HEK293 (cell line): ENCODE measurements at regions not wholly inside any gene's neighbourhood (a gene's known extent, or its start where the extent isn't known, plus 50 kb on each side); places are given as distances from the start of the nearest gene placed in this dataset.

Experiments
- CTCF ChIA-PET: fragments of 350-600 bp; formaldehyde crosslinking; extraction: SDS; loops from one replicate; lab custom pipeline; 2021; ENCODE audit warnings: antibody characterized with exemption; lab: Yijun Ruan, JAX
- POLR2A ChIA-PET: fragments of 300-600 bp; formaldehyde crosslinking; extraction: SDS; loops from one replicate; lab custom pipeline; 2020; ENCODE audit warnings: antibody characterized with exemption, inconsistent platforms; lab: Yijun Ruan, JAX
- H3K27ac ChIP-seq: fragments of 200-500 bp; sonication (Bioruptor generic); 2 replicates; pipeline ENCODE4 v1.5.1; 2014; ENCODE audit warnings: low read depth, low read length, control low read depth, inconsistent platforms; ENCODE audit errors: extremely low read depth
- H3K36me3 ChIP-seq, 2 experiments: fragments of 200-500 bp in 1 of 2; sonication (Bioruptor generic) in 1 of 2; 1 replicate in 1 of 2; 2 replicates in 1 of 2; pipeline ENCODE4 v1.5.1; 2014 to 2017; ENCODE audit warnings: inconsistent platforms in 2 of 2, low read length in 2 of 2; ENCODE audit not compliant: control insufficient read depth in 2 of 2, insufficient read depth in 1 of 2
- H3K4me1 ChIP-seq: fragments of 200-500 bp; sonication (Bioruptor generic); 2 replicates; pipeline ENCODE4 v1.5.1; 2014; ENCODE audit warnings: mild to moderate bottlenecking, low read length, inconsistent platforms; ENCODE audit not compliant: control insufficient read depth, insufficient read depth
- H3K4me3 ChIP-seq: 2 replicates; pipeline ENCODE4 v1.5.1; 2011; ENCODE audit warnings: low read depth, mild to moderate bottlenecking, control low read depth, low read length, moderate library complexity
- H3K9me3 ChIP-seq: fragments of 200-500 bp; sonication (Bioruptor generic); 2 replicates; pipeline ENCODE4 v1.5.1; 2014; ENCODE audit warnings: low read depth, low read length, inconsistent platforms; ENCODE audit not compliant: control insufficient read depth, insufficient read depth
- GLIS2 ChIP-seq: fragments of 450-650 bp; formaldehyde crosslinking; IDR thresholded peaks from 2 replicates; pipeline ENCODE4 v1.5.1; 2016; ENCODE audit warnings: missing biosample characterization, missing genetic modification characterization
- IKZF3 ChIP-seq: fragments of 450-650 bp; IDR thresholded peaks from 2 replicates; pipeline ENCODE4 v1.5.0; 2018; ENCODE audit warnings: missing biosample characterization, mild to moderate bottlenecking, missing genetic modification characterization, moderate library complexity
- TRIM28 ChIP-seq: IDR thresholded peaks from 2 replicates; pipeline ENCODE4 v1.6.1; 2011; ENCODE audit warnings: low read length, control low read depth, borderline replicate concordance
- WT1 ChIP-seq: fragments of 450-650 bp; formaldehyde crosslinking; IDR thresholded peaks from 2 replicates; pipeline ENCODE4 v1.5.1; 2016; ENCODE audit warnings: missing biosample characterization, missing genetic modification characterization
- YY1 ChIP-seq: fragments of 450-650 bp; formaldehyde crosslinking; IDR thresholded peaks from 2 replicates; pipeline ENCODE4 v1.5.1; 2018; ENCODE audit warnings: missing biosample characterization, missing genetic modification characterization
- ZBTB7A ChIP-seq: fragments of 450-650 bp; formaldehyde crosslinking; IDR thresholded peaks from 2 replicates; pipeline ENCODE4 v1.5.1; 2016; ENCODE audit warnings: low read depth, missing biosample characterization, missing genetic modification characterization
- ZNF10 ChIP-seq: fragments of 450-650 bp; formaldehyde crosslinking; IDR thresholded peaks from 2 replicates; pipeline ENCODE4 v1.5.1; 2017; ENCODE audit warnings: missing biosample characterization, missing genetic modification characterization
- ZNF16 ChIP-seq: fragments of 450-650 bp; formaldehyde crosslinking; IDR thresholded peaks from 2 replicates; pipeline ENCODE4 v1.5.1; 2016; ENCODE audit warnings: low read depth, missing biosample characterization, missing genetic modification characterization
- ZNF169 ChIP-seq: fragments of 450-650 bp; formaldehyde crosslinking; IDR thresholded peaks from 2 replicates; pipeline ENCODE4 v1.5.1; 2016; ENCODE audit warnings: missing biosample characterization, missing genetic modification characterization
- ZNF248 ChIP-seq: fragments of 450-650 bp; formaldehyde crosslinking; IDR thresholded peaks from 2 replicates; pipeline ENCODE4 v1.5.1; 2017; ENCODE audit warnings: missing biosample characterization, missing genetic modification characterization
- ZNF292 ChIP-seq: fragments of 450-650 bp; formaldehyde crosslinking; IDR thresholded peaks from 2 replicates; pipeline ENCODE4 v1.5.1; 2016; ENCODE audit warnings: low read depth, missing biosample characterization, missing genetic modification characterization, borderline replicate concordance
- ZNF350 ChIP-seq: fragments of 450-650 bp; formaldehyde crosslinking; IDR thresholded peaks from 2 replicates; pipeline ENCODE4 v1.5.0; 2017; ENCODE audit warnings: missing biosample characterization, mild to moderate bottlenecking, missing genetic modification characterization
- ZNF354C ChIP-seq: fragments of 450-650 bp; formaldehyde crosslinking; IDR thresholded peaks from 2 replicates; pipeline ENCODE4 v1.5.1; 2016; ENCODE audit warnings: missing biosample characterization, missing genetic modification characterization, low read depth, borderline replicate concordance
- ZNF558 ChIP-seq: fragments of 450-650 bp; formaldehyde crosslinking; IDR thresholded peaks from 2 replicates; pipeline ENCODE4 v1.5.1; 2016; ENCODE audit warnings: missing biosample characterization, missing genetic modification characterization
- ZNF561 ChIP-seq: fragments of 450-650 bp; IDR thresholded peaks from 2 replicates; pipeline ENCODE4 v1.5.1; 2018; ENCODE audit warnings: missing biosample characterization, missing genetic modification characterization, borderline replicate concordance
- ZNF658 ChIP-seq: fragments of 450-650 bp; formaldehyde crosslinking; IDR thresholded peaks from 2 replicates; pipeline ENCODE4; 2016; ENCODE audit warnings: missing biosample characterization, missing genetic modification characterization
- ZNF791 ChIP-seq: fragments of 450-650 bp; formaldehyde crosslinking; IDR thresholded peaks from 2 replicates; pipeline ENCODE4 v1.5.1; 2016; ENCODE audit warnings: missing biosample characterization, missing genetic modification characterization
- TF ChIP-seq, protein P1 (sequence below): sonication (generic); formaldehyde crosslinking; IDR thresholded peaks from 2 replicates; pipeline ENCODE4 v1.8.1; 2022; ENCODE audit warnings: mild to moderate bottlenecking, moderate library complexity, missing genetic modification reagents
- TF ChIP-seq, protein P2 (sequence below): fragments of 450-650 bp; formaldehyde crosslinking; IDR thresholded peaks from 2 replicates; pipeline ENCODE4 v1.5.1; 2016; ENCODE audit warnings: missing biosample characterization, missing genetic modification characterization
- TF ChIP-seq, protein P3 (sequence below): fragments of 450-650 bp; formaldehyde crosslinking; IDR thresholded peaks from 2 replicates; pipeline ENCODE4 v1.5.1; 2016; ENCODE audit warnings: missing biosample characterization, missing genetic modification characterization
- TF ChIP-seq, protein P4 (sequence below): fragments of 450-650 bp; formaldehyde crosslinking; IDR thresholded peaks from 2 replicates; pipeline ENCODE4 v1.5.1; 2016; ENCODE audit warnings: missing biosample characterization, missing genetic modification characterization
- TF ChIP-seq, protein P5 (sequence below): fragments of 450-650 bp; IDR thresholded peaks from 2 replicates; pipeline ENCODE4 v1.5.1; 2018; ENCODE audit warnings: missing biosample characterization, mild to moderate bottlenecking, missing genetic modification characterization

DNA sequence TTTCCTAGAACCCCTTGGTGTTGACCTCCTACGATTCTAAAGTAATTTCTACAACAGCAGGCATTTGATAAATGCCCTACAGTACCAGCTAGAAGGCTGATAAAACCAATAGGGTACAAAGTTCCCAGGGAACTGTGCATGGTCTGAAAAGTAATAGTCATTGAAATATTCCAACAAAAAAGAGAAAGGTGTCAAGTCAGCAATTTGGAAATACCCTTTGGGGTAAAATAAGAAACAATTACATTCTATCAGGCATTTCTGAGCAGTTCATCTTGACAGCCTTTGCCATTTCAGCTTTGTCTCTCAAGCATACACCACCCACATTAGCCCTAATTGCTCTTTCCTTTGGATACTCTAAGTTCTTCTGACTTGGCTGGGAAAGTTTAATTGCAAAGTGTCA, 542.9 kb upstream of the DDX18 start (continued):
- TF ChIP-seq, protein P1, sequence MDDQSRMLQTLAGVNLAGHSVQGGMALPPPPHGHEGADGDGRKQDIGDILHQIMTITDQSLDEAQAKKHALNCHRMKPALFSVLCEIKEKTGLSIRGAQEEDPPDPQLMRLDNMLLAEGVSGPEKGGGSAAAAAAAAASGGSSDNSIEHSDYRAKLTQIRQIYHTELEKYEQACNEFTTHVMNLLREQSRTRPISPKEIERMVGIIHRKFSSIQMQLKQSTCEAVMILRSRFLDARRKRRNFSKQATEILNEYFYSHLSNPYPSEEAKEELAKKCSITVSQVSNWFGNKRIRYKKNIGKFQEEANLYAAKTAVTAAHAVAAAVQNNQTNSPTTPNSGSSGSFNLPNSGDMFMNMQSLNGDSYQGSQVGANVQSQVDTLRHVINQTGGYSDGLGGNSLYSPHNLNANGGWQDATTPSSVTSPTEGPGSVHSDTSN (CRISPR knock-in tag), result no peak
- TF ChIP-seq ZNF350 (tag by site-specific recombination) (no peak), WT1 (tag by site-specific recombination) (no peak)

DNA sequence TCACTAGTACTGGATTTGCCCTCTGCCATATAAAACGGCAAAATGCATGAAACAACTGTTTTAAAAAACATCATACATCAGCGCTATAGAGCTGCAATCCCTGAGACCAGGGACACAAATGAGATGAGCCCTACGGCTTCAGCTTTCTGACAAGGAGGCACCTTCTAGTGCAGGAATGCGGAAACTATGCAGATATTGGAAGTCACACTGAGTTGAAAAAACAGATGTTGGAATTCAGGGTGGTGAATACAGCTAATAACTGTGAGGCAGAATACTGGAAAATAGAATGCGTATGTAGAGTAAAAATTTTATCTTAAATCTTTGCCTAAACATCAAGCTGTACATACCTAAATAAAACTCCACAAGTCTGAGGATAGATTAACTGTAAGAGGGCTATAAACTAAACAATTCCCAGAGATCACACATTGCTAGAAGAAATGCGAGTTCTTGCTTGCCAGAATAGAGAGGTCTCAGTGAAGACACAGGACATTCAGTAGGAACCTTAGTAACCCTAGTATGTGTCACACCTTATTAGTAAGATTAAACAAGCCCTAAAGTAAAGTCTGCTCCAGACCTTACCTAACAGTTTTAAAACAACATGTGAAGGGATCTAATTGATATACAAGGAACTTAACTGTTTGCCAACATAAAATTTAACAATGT, 541.4 kb upstream of the DDX18 start:
- POLR2A ChIA-PET, result no interaction called here

DNA sequence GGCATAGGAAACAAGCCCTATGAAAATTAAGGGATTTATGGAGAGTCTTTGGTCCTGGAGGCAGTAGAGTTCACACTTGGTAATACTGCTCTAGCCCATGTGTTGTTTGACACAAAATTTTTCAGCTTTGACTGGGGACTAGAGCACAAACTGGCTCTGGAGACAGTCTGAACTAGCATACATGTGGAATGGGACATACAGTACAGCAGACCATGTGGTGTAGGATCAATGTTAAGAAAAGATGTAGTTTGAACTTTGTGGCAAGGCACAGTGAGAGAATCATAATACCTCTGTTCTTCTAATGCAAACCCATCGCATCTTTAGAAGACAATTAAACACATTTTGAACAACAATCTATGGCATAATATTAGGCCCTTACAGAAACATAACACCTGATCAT, 521.5 kb upstream of the DDX18 start:
- Histone ChIP-seq H3K27ac (no peak overlapping the region), H3K36me3 (no peaks in the 10 kb centered on the region), H3K4me3 (no peak overlapping the region), H3K4me1 (no peaks in the 10 kb centered on the region), H3K9me3 (no peaks in the 10 kb centered on the region)
- ChIA-PET CTCF (no interaction called here), POLR2A (no interaction called here)
- no peak for TF ChIP-seq ZNF16 (tag by site-specific recombination)
- TF ChIP-seq, protein P2, sequence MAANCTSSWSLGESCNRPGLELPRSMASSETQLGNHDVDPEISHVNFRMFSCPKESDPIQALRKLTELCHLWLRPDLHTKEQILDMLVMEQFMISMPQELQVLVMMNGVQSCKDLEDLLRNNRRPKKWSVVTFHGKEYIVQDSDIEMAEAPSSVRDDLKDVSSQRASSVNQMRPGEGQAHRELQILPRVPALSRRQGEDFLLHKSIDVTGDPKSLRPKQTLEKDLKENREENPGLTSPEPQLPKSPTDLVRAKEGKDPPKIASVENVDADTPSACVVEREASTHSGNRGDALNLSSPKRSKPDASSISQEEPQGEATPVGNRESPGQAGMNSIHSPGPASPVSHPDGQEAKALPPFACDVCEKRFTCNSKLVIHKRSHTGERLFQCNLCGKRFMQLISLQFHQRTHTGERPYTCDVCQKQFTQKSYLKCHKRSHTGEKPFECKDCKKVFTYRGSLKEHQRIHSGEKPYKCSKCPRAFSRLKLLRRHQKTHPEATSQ (tag by site-specific recombination), result no peak
- no peak for TF ChIP-seq ZNF169 (tag by site-specific recombination)
- no peak for TF ChIP-seq ZBTB7A (tag by site-specific recombination)
- TF ChIP-seq ZNF658 (tag by site-specific recombination), result no peak
- no peak for TF ChIP-seq YY1 (tag by site-specific recombination)
- TF ChIP-seq ZNF558 (tag by site-specific recombination), result no peak
- no peak for TF ChIP-seq ZNF350 (tag by site-specific recombination)
- TF ChIP-seq ZNF561 (tag by site-specific recombination), result no peak
- TF ChIP-seq ZNF354C (tag by site-specific recombination), result no peak
- no peak for TF ChIP-seq ZNF791 (tag by site-specific recombination)
- TF ChIP-seq ZNF292 (tag by site-specific recombination), result no peak
- TF ChIP-seq IKZF3 (tag by site-specific recombination), result no peak
- no peak for TF ChIP-seq ZNF248 (tag by site-specific recombination)

More for the DNA sequence above, 541.4 kb upstream of the DDX18 start:
- H3K4me3 ChIP-seq, result no peak overlapping the region
- no peaks in the 10 kb centered on the region for H3K9me3 ChIP-seq
- H3K36me3 ChIP-seq, result no peaks in the 10 kb centered on the region
- TF ChIP-seq ZNF10 (tag by site-specific recombination) (no peak), TRIM28 (no peak), ZNF791 (tag by site-specific recombination) (no peak), GLIS2 (no peak)
- TF ChIP-seq, protein P3, sequence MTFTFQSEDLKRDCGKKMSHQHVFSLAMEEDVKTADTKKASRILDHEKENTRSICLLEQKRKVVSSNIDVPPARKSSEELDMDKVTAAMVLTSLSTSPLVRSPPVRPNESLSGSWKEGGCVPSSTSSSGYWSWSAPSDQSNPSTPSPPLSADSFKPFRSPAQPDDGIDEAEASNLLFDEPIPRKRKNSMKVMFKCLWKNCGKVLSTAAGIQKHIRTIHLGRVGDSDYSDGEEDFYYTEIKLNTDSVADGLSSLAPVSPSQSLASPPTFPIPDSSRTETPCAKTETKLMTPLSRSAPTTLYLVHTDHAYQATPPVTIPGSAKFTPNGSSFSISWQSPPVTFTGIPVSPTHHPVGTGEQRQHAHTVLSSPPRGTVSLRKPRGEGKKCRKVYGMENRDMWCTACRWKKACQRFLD (tag by site-specific recombination), result no peak
- TF ChIP-seq, protein P4, sequence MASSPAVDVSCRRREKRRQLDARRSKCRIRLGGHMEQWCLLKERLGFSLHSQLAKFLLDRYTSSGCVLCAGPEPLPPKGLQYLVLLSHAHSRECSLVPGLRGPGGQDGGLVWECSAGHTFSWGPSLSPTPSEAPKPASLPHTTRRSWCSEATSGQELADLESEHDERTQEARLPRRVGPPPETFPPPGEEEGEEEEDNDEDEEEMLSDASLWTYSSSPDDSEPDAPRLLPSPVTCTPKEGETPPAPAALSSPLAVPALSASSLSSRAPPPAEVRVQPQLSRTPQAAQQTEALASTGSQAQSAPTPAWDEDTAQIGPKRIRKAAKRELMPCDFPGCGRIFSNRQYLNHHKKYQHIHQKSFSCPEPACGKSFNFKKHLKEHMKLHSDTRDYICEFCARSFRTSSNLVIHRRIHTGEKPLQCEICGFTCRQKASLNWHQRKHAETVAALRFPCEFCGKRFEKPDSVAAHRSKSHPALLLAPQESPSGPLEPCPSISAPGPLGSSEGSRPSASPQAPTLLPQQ (tag by site-specific recombination), result no peak
- TF ChIP-seq, protein P5, sequence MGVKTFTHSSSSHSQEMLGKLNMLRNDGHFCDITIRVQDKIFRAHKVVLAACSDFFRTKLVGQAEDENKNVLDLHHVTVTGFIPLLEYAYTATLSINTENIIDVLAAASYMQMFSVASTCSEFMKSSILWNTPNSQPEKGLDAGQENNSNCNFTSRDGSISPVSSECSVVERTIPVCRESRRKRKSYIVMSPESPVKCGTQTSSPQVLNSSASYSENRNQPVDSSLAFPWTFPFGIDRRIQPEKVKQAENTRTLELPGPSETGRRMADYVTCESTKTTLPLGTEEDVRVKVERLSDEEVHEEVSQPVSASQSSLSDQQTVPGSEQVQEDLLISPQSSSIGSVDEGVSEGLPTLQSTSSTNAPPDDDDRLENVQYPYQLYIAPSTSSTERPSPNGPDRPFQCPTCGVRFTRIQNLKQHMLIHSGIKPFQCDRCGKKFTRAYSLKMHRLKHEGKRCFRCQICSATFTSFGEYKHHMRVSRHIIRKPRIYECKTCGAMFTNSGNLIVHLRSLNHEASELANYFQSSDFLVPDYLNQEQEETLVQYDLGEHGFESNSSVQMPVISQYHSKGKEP, result no peak
- no peaks in the 10 kb centered on the region for H3K4me1 ChIP-seq
- H3K27ac ChIP-seq, result no peak overlapping the region
- CTCF ChIA-PET, result no interaction called here
